Astrocyte of the cerebellum (primary cell): ENCODE measurements at regions not wholly inside any gene's neighbourhood (a gene's known extent, or its start where the extent isn't known, plus 50 kb on each side); places are given as distances from the start of the nearest gene placed in this dataset.

Experiments
- DNase-seq: peaks from one replicate; pipeline ENCODE4 v3.0.0-alpha.2; 2011; ENCODE audit warnings: low read depth
- H3K4me3 ChIP-seq: 2 replicates; pipeline ENCODE4 v1.5.1; 2011; ENCODE audit warnings: mild to moderate bottlenecking, low read depth, low read length, moderate library complexity
- in situ Hi-C: cut with HindIII; loops from 2 replicates; pipeline ENCODE4 v1.10.0; 2017; ENCODE audit warnings: low sequenced_read_pairs
- TF ChIP-seq, protein P1 (sequence below): IDR thresholded peaks from 2 replicates; pipeline ENCODE4 v1.5.1; 2012; ENCODE audit warnings: low read length, low read depth, moderate library complexity, mild to moderate bottlenecking; ENCODE audit errors: missing control alignments

DNA sequence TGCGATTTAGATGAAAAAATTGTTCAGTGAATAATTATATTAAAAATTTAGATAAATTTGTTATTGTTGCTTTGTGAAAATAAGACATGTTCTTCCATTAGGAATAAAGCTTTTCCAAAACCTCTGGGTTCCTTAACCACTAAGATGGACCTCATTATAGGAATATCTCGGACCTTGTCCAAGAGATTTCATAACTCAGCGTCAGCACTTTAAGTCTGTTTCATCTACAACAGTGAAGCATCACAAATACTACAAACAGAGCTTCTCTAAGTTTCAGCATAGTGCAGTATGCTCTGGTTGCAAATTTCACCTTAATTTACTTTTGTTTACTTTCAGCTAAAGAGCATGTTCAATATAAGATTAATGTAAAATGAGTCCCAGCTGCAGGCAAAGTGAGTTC is 150.3 kb downstream of the UBE2E3 start:
- TF ChIP-seq, protein P1, sequence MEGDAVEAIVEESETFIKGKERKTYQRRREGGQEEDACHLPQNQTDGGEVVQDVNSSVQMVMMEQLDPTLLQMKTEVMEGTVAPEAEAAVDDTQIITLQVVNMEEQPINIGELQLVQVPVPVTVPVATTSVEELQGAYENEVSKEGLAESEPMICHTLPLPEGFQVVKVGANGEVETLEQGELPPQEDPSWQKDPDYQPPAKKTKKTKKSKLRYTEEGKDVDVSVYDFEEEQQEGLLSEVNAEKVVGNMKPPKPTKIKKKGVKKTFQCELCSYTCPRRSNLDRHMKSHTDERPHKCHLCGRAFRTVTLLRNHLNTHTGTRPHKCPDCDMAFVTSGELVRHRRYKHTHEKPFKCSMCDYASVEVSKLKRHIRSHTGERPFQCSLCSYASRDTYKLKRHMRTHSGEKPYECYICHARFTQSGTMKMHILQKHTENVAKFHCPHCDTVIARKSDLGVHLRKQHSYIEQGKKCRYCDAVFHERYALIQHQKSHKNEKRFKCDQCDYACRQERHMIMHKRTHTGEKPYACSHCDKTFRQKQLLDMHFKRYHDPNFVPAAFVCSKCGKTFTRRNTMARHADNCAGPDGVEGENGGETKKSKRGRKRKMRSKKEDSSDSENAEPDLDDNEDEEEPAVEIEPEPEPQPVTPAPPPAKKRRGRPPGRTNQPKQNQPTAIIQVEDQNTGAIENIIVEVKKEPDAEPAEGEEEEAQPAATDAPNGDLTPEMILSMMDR, result no peak
- H3K4me3 ChIP-seq, result no peak overlapping the region
- DNase-seq, result no peak
- in situ Hi-C loops, result no loop called here

DNA sequence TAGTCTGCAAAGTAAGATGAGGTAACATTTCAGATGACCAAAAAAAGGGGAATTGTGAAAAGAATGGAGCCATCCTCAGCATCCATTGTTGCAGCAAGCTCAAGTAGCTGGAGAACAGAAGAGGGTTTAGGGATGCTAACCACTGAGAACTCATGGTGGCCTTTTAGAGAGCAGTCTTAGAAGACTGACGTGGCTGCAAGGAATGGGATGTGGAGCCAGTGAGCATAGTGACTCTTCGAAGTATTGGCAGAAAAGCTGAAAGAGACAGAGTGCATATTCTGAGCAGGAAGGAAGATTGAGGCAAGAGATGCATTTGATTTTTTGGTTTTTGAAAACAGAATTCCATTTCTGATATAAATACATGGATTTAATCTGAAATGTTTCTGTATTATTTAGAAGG is 151.2 kb downstream of the UBE2E3 start:
- H3K4me3 ChIP-seq, result no peak overlapping the region
- in situ Hi-C loops, result no loop called here
- TF ChIP-seq, protein P1, result no peak
- no peak for DNase-seq

DNA sequence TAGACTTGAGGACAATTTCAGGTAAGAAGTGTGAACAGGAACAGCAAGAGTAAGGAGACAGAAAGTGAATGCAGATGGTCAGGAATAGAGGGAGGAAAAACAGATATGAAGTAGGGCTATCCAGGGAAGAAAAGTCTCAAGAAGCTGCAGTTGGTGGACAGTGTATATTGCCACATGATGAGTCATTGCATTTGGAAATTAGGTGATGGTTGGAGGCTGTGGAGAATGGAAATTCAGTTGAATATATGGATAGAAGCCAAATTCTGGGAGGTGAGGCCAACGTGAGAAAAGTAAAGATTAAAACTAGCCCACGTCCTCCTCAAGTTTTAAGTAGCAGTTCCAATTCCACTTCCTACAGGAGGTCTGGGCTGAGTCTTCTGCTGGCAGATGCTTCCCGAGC is 158.4 kb downstream of the UBE2E3 start:
- TF ChIP-seq, protein P1, result no peak
- in situ Hi-C loops, result no loop called here
- DNase-seq, result no peak
- H3K4me3 ChIP-seq, result no peak overlapping the region

DNA sequence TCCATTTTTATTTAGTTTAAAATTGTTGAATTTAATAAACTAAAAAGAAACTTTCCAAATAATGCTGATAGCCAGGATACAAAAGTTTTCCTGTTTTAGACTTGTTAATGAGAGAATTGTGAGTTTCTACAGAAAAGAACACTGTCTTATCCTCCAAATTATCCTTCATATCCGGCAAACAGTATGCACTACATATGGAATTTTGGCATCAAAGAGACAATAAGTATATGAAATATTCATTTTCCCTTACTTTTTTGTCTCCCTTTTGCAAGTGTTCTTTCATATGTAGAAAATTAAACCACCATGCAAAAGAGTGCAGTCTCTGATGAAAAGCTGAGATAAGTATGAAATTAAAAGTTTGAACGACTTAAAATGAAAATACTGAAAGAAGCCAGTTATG is 159.4 kb downstream of the UBE2E3 start:
- TF ChIP-seq, protein P1, result no peak
- in situ Hi-C loops, result no loop called here
- DNase-seq, result no peak
- H3K4me3 ChIP-seq, result no peak overlapping the region

DNA sequence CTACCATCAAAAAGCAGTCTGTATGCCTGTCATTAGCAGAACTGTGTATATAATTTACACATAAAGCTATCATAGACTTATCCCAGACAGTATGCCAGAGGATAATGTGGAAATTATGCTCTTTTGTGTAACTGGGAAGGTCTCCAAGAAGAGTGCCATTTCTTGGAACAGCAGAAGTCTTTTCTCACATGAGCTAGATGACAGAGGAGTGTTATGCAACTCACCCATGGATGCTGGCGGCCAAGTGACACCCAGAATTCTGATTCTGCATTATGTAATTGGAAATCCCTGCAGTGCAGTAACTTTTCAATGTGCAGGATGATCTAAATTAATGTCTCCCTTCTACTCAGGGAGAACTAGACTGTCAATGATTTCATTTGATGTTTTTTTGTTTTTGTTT is 160.0 kb downstream of the UBE2E3 start:
- no peak for DNase-seq
- in situ Hi-C loops, result no loop called here
- no peak overlapping the region for H3K4me3 ChIP-seq
- TF ChIP-seq, protein P1, result no peak

DNA sequence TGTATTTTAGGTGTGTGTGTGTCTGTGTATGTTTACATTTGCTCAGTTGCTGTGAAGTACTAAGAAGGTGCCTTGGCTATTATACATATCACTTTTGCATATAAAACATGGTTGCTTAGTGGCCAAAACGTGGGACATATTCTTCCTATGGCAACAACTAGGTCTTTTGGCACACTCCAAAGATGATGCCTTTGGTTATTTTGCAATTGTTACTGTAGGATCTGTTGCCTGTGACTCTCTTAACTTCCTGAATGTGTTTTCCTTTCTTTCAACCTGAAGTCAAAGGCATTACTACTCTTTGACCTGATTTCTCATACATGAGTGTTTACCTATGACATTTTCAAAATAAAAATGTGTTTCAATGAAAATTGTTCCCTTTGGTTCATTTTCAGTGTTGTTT is 160.5 kb downstream of the UBE2E3 start:
- no peak overlapping the region for H3K4me3 ChIP-seq
- DNase-seq, result no peak
- TF ChIP-seq, protein P1, result no peak
- in situ Hi-C loops, result no loop called here

DNA sequence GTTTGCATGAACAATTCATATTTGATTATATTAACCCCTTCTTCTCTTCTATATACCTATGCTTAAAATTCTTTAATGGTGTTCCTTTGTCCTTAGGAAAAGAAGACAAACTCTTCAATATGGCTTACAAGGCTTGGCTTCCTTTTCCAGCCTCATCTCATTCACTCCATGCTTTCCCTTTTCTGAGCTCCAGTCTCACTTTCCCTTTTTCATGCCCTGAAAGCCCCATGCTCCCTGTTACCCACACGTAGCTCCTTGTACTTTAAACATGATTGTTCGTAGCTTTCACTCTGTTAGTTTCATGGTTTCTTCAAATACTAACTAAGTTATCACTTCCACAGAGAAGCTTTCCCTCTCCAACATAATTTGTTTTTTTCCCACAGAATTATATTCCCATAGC is 161.3 kb downstream of the UBE2E3 start:
- in situ Hi-C loops, result no loop called here
- TF ChIP-seq, protein P1, result no peak
- DNase-seq, result no peak
- H3K4me3 ChIP-seq, result no peak overlapping the region
